Natural killer cell treated with Interleukin-12 subunit alpha and Interleukin-12 subunit beta and Interleukin-15 and Interleukin-18, amount 100 ng/mL, for 72 hours (primary cell): ENCODE measurements at regions not wholly inside any gene's neighbourhood (a gene's known extent, or its start where the extent isn't known, plus 50 kb on each side); places are given as distances from the start of the nearest gene placed in this dataset.

ENCODE experiments used
- ATAC-seq, 2 donors: fragments of 150-1000 bp; cut with Tn5 transposase in 1 of 2; sonication (Bioruptor Pico), chemical (Tn5 transposase) in 1 of 2; 2 replicates each; pipeline ENCODE4 v1.10.0; 2021
- DNase-seq: peaks from one replicate; pipeline ENCODE4 v3.0.0; 2022; ENCODE audit warnings: low spot score
- H3K27ac Mint-ChIP-seq, 2 donors: 1 replicate in 1 of 2; 2 replicates in 1 of 2; pipeline ENCODE4 v1.8.0; 2022; ENCODE audit warnings: mixed read lengths in 2 of 2, mild to moderate bottlenecking in 1 of 2, moderate library complexity in 1 of 2
- H3K27me3 Mint-ChIP-seq, 2 donors: 1 replicate in 1 of 2; 2 replicates in 1 of 2; pipeline ENCODE4 v1.8.0; 2022; ENCODE audit warnings: mixed read lengths in 2 of 2
- H3K36me3 Mint-ChIP-seq: one replicate; pipeline ENCODE4 v1.8.0; 2022; ENCODE audit warnings: mixed read lengths
- H3K4me1 Mint-ChIP-seq, 2 donors: 1 replicate in 1 of 2; 2 replicates in 1 of 2; pipeline ENCODE4 v1.8.0; 2022; ENCODE audit warnings: low read depth in 2 of 2, mixed read lengths in 2 of 2, mild to moderate bottlenecking in 1 of 2
- H3K4me3 Mint-ChIP-seq: one replicate; pipeline ENCODE4 v1.8.0; 2022; ENCODE audit warnings: mixed read lengths
- H3K9me3 Mint-ChIP-seq: 2 replicates; pipeline ENCODE4 v1.8.0; 2022; ENCODE audit warnings: mixed read lengths

- H3K27ac Mint-ChIP-seq = no peak overlapping the region
- H3K36me3 Mint-ChIP-seq = no peaks in the 10 kb centered on the region
- H3K4me3 Mint-ChIP-seq = no peak overlapping the region
- H3K27me3 Mint-ChIP-seq = no peaks in the 10 kb centered on the region
- no peaks in the 10 kb centered on the region for H3K4me1 Mint-ChIP-seq
- H3K9me3 Mint-ChIP-seq = peaks cover 14% of the 10 kb centered on the region
- DNase-seq (no peak), ATAC-seq (no peak)
Measured at GRCh38 chr9:108142504-108143201, 653.1 kb upstream of the KLF4 start.

DNA sequence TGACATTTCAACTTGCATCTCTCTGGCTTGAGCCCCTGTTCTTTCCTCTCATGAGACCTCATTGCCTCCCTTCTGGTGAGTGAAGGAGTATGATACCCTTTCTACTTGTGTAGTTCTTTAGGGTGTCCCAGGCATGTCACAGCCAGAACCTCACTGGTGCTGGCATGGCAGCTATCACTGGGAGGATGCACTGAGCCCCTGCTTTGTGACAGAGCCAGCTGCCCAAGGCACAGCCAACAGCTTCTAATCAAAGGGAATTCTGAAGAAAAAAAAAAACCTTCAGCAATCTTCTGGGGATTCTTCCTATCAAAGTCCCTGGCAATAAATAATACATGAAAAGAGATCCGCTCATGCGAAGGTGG, 652.6 kb upstream of the KLF4 start:
- H3K36me3 Mint-ChIP-seq = no peaks in the 10 kb centered on the region
- H3K27me3 Mint-ChIP-seq = no peaks in the 10 kb centered on the region
- H3K27ac Mint-ChIP-seq = no peak overlapping the region

DNA sequence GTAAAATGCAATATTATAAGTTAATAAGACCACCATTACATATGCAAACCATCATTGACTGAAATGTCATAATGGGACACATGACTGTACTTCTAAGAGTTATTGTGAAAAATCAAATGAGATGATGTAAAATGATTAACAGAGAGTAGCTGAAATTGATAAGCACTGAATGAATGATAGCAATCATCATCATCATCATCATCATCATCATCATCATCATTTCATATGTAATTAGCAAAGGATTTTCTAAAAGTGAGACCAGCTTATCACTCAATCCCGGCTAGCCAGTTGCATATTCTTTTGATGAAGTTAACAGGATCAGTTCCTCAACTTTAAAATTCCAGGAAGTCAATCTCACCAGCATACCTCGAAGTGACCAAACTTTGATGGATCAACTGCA, 650.3 kb upstream of the KLF4 start:
- no peaks in the 10 kb centered on the region for H3K36me3 Mint-ChIP-seq
- H3K4me1 Mint-ChIP-seq = no peaks in the 10 kb centered on the region
- no peak overlapping the region for H3K27ac Mint-ChIP-seq
- H3K4me3 Mint-ChIP-seq = no peak overlapping the region
- peaks cover 7% of the 10 kb centered on the region for H3K9me3 Mint-ChIP-seq
- no peak for ATAC-seq
- H3K27me3 Mint-ChIP-seq = no peaks in the 10 kb centered on the region
- DNase-seq = no peak

More for the DNA sequence above, 652.6 kb upstream of the KLF4 start:
- H3K9me3 Mint-ChIP-seq = peaks cover 13% of the 10 kb centered on the region
- H3K4me3 Mint-ChIP-seq = no peak overlapping the region
- H3K4me1 Mint-ChIP-seq = no peaks in the 10 kb centered on the region
- DNase-seq (no peak), ATAC-seq (no peak)

DNA sequence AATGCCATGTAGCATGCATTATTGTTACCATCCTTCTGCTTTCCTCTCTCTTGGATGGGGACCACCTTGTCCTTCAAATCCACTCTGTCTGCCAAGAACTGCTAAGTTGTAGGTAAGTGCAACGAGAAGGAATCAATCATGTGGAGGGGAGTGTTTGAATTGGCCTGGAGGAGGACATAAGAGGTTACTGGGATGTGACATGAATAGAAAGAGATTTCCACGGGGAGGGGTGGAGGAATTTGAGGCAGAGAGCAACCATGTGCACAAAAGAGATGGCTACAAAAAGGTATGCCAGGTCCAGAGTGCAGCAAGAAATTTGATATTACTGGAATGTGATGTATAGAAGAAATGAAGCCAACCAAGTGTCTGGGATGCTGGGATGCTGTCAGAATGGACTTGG, 648.9 kb upstream of the KLF4 start:
- Mint-ChIP-seq H3K27me3 (no peaks in the 10 kb centered on the region), H3K4me1 (no peaks in the 10 kb centered on the region), H3K36me3 (no peaks in the 10 kb centered on the region), H3K4me3 (no peak overlapping the region), H3K9me3 (peaks cover 7% of the 10 kb centered on the region), H3K27ac (no peak overlapping the region)
- ATAC-seq = no peak
- no peak for DNase-seq

GRCh38 chr9:108136656-108137055, 647.1 kb upstream of the KLF4 start:
- ATAC-seq = no peak
- Mint-ChIP-seq H3K4me3 (no peak overlapping the region), H3K4me1 (no peaks in the 10 kb centered on the region), H3K27me3 (no peaks in the 10 kb centered on the region), H3K27ac (no peak overlapping the region), H3K36me3 (no peaks in the 10 kb centered on the region), H3K9me3 (peaks cover 7% of the 10 kb centered on the region)
- DNase-seq = no peak

DNA sequence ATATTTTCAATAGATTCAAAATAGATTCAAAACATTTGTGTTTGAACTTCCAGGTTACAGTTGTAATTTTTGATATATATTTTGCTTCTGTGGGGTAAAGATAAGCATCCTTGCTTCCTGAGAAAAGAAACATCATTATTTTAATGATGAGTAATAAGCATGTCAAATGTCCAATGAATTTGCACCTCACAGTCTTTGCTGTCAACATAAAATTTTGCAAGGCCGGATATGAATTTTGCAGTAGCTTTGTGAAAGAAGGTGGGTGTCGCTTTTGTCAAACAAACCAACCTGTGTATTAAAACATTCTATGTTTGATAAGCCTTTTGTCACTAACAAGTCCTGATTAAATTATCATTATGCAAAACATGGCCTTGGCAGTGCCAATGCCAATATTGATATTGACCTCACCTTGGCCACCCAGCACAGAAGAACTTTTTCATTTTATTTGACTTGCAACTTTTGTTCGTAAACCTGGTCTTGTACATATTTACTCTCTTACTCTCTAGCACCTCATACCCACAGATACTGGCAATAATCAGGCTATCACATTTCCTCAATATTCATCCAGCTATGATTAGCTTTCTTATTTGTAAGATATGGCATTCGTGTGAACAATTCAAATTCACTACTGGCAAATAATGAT, 645.0 kb upstream of the KLF4 start:
- H3K36me3 Mint-ChIP-seq = no peaks in the 10 kb centered on the region
- H3K4me1 Mint-ChIP-seq = no peaks in the 10 kb centered on the region
- ATAC-seq (no peak), DNase-seq (no peak)
- no peak overlapping the region for H3K27ac Mint-ChIP-seq
- no peak overlapping the region for H3K4me3 Mint-ChIP-seq
- H3K27me3 Mint-ChIP-seq = no peaks in the 10 kb centered on the region
- peaks cover 7% of the 10 kb centered on the region for H3K9me3 Mint-ChIP-seq

- H3K4me1 Mint-ChIP-seq = no peaks in the 10 kb centered on the region
- no peak overlapping the region for H3K4me3 Mint-ChIP-seq
- no peak for ATAC-seq
- no peak overlapping the region for H3K27ac Mint-ChIP-seq
- peaks cover 7% of the 10 kb centered on the region for H3K9me3 Mint-ChIP-seq
- H3K36me3 Mint-ChIP-seq = no peaks in the 10 kb centered on the region
- no peak for DNase-seq
- H3K27me3 Mint-ChIP-seq = no peaks in the 10 kb centered on the region
Measured at GRCh38 chr9:108133680-108134079, 644.1 kb upstream of the KLF4 start.

- no peaks in the 10 kb centered on the region for H3K27me3 Mint-ChIP-seq
- ATAC-seq = no peak
- H3K36me3 Mint-ChIP-seq = no peaks in the 10 kb centered on the region
- no peak overlapping the region for H3K27ac Mint-ChIP-seq
- H3K9me3 Mint-ChIP-seq = peaks cover 3% of the 10 kb centered on the region
- DNase-seq = no peak
- no peaks in the 10 kb centered on the region for H3K4me1 Mint-ChIP-seq
- H3K4me3 Mint-ChIP-seq = no peak overlapping the region
Measured at GRCh38 chr9:108133101-108133500, 643.5 kb upstream of the KLF4 start.

DNA sequence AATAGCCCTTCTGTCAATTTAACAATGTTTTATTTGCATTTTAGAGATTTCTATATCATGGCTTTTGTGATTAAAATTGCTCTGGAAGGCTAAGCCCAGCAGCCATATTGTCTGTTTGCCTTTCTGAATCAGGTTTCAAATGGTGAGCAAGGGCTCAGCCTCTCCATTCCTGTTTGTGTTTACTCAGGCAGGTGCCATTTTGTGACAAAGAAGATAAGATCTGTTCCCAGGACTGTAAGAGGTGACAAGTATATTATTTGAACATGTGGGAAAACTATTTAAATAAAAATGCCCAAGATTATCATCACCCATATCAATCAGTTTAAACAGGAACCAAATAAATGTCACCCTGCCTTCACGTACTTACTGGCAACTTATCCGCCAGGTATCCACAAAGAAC, 641.3 kb upstream of the KLF4 start:
- H3K36me3 Mint-ChIP-seq = no peaks in the 10 kb centered on the region
- no peak overlapping the region for H3K4me3 Mint-ChIP-seq
- ATAC-seq (no peak), DNase-seq (no peak)
- no peaks in the 10 kb centered on the region for H3K27me3 Mint-ChIP-seq
- no peaks in the 10 kb centered on the region for H3K4me1 Mint-ChIP-seq
- H3K9me3 Mint-ChIP-seq = no peaks in the 10 kb centered on the region
- H3K27ac Mint-ChIP-seq = no peak overlapping the region

- no peak for DNase-seq
- Mint-ChIP-seq H3K4me3 (no peak overlapping the region), H3K4me1 (no peaks in the 10 kb centered on the region), H3K36me3 (no peaks in the 10 kb centered on the region), H3K27ac (no peak overlapping the region), H3K27me3 (no peaks in the 10 kb centered on the region), H3K9me3 (peaks cover 8% of the 10 kb centered on the region)
- no peak for ATAC-seq
Measured at GRCh38 chr9:108125625-108126024, 636.1 kb upstream of the KLF4 start.

GRCh38 chr9:108119530-108120113, 630.1 kb upstream of the KLF4 start:
- H3K36me3 Mint-ChIP-seq = no peaks in the 10 kb centered on the region
- H3K4me1 Mint-ChIP-seq = no peaks in the 10 kb centered on the region
- DNase-seq (no peak), ATAC-seq (peak in 1 of 2 donors; percentile 48)
- peaks cover 22% of the 10 kb centered on the region for H3K9me3 Mint-ChIP-seq
- H3K4me3 Mint-ChIP-seq = no peak overlapping the region
- no peaks in the 10 kb centered on the region for H3K27me3 Mint-ChIP-seq
- H3K27ac Mint-ChIP-seq = no peak overlapping the region

- Mint-ChIP-seq H3K4me3 (no peak overlapping the region), H3K27ac (no peak overlapping the region), H3K27me3 (no peaks in the 10 kb centered on the region), H3K36me3 (no peaks in the 10 kb centered on the region), H3K4me1 (no peaks in the 10 kb centered on the region), H3K9me3 (peaks cover 17% of the 10 kb centered on the region)
- DNase-seq (no peak), ATAC-seq (no peak)
Measured at GRCh38 chr9:108117795-108118194, 628.2 kb upstream of the KLF4 start.

DNA sequence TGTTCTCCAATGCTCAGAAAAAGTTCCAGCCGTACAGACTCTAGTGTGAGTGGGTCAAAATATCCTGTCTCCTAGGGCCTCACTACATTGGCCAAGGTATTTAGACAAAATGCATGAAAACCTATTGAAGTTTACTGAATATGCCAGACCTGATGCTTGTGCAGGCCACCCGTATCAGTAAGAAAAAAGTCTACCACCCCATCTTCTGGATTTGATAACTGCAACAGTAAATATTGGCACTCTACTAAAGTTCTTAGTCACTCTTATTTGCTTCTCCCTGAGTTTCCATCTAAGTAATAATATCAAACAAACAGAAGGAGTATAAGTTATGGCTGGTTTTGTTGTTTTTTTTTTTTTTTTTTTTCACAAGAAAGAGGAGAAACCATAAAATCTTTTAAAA, 627.7 kb upstream of the KLF4 start:
- DNase-seq (no peak), ATAC-seq (no peak)
- no peak overlapping the region for H3K27ac Mint-ChIP-seq
- no peak overlapping the region for H3K4me3 Mint-ChIP-seq
- H3K27me3 Mint-ChIP-seq = no peaks in the 10 kb centered on the region
- H3K36me3 Mint-ChIP-seq = no peaks in the 10 kb centered on the region
- H3K9me3 Mint-ChIP-seq = peaks cover 17% of the 10 kb centered on the region
- no peaks in the 10 kb centered on the region for H3K4me1 Mint-ChIP-seq

DNA sequence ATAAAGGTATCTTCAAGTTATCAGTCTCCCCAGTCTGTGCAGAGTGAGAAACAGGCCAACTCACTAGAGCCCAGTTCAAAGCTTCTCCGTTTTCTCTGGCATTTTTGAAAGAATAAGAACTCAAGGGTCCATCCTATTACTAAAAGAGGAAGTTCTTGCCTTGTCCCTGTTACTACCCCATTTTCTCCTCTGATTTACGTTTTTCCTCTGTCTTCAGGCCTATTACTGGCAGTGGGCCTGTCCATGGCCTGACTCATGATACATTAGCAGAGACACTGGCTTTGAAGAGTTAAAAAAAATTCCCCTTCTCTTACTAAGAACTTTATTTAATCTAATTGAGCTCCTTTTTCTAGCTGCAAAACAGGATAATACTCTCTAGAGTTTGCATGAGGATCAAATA, 624.0 kb upstream of the KLF4 start:
- Mint-ChIP-seq H3K4me3 (no peak overlapping the region), H3K9me3 (peaks cover 18% of the 10 kb centered on the region), H3K27ac (no peak overlapping the region), H3K27me3 (no peaks in the 10 kb centered on the region), H3K4me1 (no peaks in the 10 kb centered on the region), H3K36me3 (no peaks in the 10 kb centered on the region)
- ATAC-seq (no peak), DNase-seq (no peak)
